ENCODE measurements at regions not wholly inside any gene's neighbourhood (a gene's known extent, or its start where the extent isn't known, plus 50 kb on each side); places are given as distances from the start of the nearest gene placed in this dataset.

DNA sequence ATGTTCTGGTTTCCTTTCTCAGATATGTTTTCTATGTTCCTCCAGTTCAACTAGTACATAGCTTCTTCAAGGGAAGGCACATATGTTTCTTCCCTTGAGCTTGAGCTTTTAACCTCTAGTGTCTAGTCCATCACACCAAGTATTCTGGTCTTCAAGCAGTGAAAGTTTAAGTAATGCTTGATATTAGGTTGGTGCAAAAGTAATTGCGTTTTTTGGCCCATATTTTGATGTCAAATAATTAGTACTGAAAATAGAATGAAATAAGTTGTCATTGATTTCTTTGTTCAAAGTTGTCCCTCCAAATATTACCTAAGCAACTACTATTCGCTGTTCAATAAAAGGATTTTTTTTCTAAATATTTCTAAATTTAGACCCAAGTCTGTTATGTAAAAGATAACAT is 146.7 kb upstream of the TSC22D2 start:
- no peak overlapping the region for H3K27ac Mint-ChIP-seq
- peaks cover 9 to 13% of the 10 kb centered on the region in 2 donors for H3K27me3 Mint-ChIP-seq (ENCODE audit: low read depth in 2 of 2)
- no peaks in the 10 kb centered on the region for H3K9me3 Mint-ChIP-seq
- Histone ChIP-seq H3K4me3 (ENCODE audit: low read length) (no peak overlapping the region), H3K27me3 (ENCODE audit: control insufficient read depth, insufficient read depth, low read length) (peaks cover 3% of the 10 kb centered on the region), H3K27ac (ENCODE audit: low read length) (no peak overlapping the region), H3K4me1 (ENCODE audit: control insufficient read depth, insufficient read depth, low read length) (no peaks in the 10 kb centered on the region), H3K9me3 (ENCODE audit: control insufficient read depth, insufficient read depth, low read length) (no peaks in the 10 kb centered on the region), H3K36me3 (ENCODE audit: control insufficient read depth, insufficient read depth, low read length) (no peaks in the 10 kb centered on the region)
- peaks cover 6% of the 10 kb centered on the region in 2 donors for H3K4me1 Mint-ChIP-seq
- WGBS (ENCODE audit: insufficient coverage) = 80% methylated on average over 1 of the region's 2 CpGs
- ATAC-seq (no peak), DNase-seq (no peak)
- H3K36me3 Mint-ChIP-seq = no peaks in the 10 kb centered on the region
- no peak overlapping the region for H3K4me3 Mint-ChIP-seq
- intact Hi-C loops (cut with micrococcal nuclease) = no loop called here
- TF ChIP-seq, protein P1, sequence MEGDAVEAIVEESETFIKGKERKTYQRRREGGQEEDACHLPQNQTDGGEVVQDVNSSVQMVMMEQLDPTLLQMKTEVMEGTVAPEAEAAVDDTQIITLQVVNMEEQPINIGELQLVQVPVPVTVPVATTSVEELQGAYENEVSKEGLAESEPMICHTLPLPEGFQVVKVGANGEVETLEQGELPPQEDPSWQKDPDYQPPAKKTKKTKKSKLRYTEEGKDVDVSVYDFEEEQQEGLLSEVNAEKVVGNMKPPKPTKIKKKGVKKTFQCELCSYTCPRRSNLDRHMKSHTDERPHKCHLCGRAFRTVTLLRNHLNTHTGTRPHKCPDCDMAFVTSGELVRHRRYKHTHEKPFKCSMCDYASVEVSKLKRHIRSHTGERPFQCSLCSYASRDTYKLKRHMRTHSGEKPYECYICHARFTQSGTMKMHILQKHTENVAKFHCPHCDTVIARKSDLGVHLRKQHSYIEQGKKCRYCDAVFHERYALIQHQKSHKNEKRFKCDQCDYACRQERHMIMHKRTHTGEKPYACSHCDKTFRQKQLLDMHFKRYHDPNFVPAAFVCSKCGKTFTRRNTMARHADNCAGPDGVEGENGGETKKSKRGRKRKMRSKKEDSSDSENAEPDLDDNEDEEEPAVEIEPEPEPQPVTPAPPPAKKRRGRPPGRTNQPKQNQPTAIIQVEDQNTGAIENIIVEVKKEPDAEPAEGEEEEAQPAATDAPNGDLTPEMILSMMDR (IDR thresholded peaks at IDR 0.05) = no peak

DNA sequence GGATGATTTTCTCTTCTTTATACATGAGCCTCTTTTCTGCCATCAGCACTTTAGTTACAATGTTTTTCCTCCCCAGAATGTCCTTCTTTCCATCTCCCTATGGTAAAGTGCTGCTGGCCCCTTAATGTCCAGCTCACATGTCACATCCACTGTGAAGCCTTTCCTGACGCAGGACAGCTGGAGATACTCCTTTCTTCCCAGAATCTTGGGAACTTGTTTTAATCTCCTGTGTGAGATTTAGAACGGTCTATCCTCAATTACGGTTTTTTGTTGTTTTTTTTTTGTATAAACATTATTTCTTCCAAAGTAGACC is 147.7 kb upstream of the TSC22D2 start:
- DNase-seq = no peak
- no peaks in the 10 kb centered on the region for H3K9me3 Mint-ChIP-seq

DNA sequence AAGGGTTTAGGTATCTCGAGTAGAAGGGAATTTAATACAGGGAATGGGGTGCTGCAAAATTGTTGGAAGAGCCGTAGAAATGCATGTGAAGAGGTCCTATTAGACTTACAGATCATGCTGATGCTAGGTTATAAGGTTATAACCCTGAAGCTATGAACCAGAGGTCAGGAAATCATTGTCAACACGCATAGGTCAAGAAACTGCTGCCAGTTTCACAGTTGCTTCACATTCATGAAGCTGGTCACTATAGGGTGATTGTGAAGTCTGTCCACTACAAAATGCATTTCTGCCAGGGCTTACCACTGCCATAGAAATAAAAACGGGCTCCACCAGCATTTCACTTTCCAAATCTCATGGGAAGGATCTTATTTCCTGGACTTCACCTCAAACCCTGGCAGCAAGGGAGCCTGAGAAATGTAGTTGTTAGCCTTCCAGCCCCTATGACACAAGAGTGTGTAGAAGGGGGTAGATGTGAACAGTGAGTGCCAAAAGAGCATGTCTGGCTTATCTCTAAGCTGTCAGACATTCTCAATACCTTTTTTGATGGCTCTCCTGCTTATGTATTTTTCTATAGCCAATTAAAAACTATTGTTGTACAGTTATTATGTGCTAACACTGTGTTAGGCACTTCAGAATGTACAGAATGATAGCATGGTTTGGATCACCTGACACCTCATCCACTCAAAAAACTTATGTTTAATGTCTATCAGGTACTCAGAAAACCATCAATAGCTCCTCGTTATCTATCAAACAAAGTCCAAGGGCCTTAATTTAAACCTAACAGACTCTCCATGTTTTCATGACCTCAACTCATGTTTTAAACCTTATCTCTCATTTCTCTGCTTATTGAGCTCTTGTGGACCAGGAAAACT is 148.3 kb upstream of the TSC22D2 start:
- peaks cover 7 to 12% of the 10 kb centered on the region in 2 donors for H3K4me1 Mint-ChIP-seq
- H3K36me3 ChIP-seq (ENCODE audit: control insufficient read depth, insufficient read depth, low read length) = no peaks in the 10 kb centered on the region
- ATAC-seq (no peak), DNase-seq (no peak)
- intact Hi-C loops (cut with micrococcal nuclease) = no loop called here
- WGBS (ENCODE audit: insufficient coverage) = 85% methylated on average over 5 of the region's 5 CpGs
- peaks cover 3% of the 10 kb centered on the region for H3K27me3 ChIP-seq (ENCODE audit: control insufficient read depth, insufficient read depth, low read length)
- no peak overlapping the region for H3K4me3 Mint-ChIP-seq
- H3K27ac ChIP-seq (ENCODE audit: low read length) = no peak overlapping the region
- H3K36me3 Mint-ChIP-seq = no peaks in the 10 kb centered on the region
- H3K4me3 ChIP-seq (ENCODE audit: low read length) = no peak overlapping the region
- H3K27ac Mint-ChIP-seq = no peak overlapping the region
- H3K9me3 Mint-ChIP-seq = no peaks in the 10 kb centered on the region
- no peaks in the 10 kb centered on the region for H3K4me1 ChIP-seq (ENCODE audit: control insufficient read depth, insufficient read depth, low read length)
- peaks cover 9 to 25% of the 10 kb centered on the region in 2 donors for H3K27me3 Mint-ChIP-seq (ENCODE audit: low read depth in 2 of 2)
- TF ChIP-seq, protein P1 (IDR thresholded peaks at IDR 0.05) = no peak
- no peaks in the 10 kb centered on the region for H3K9me3 ChIP-seq (ENCODE audit: control insufficient read depth, insufficient read depth, low read length)

More for the DNA sequence above, 147.7 kb upstream of the TSC22D2 start:
- intact Hi-C loops (cut with micrococcal nuclease) = no loop called here
- Histone ChIP-seq H3K4me3 (ENCODE audit: low read length) (no peak overlapping the region), H3K4me1 (ENCODE audit: control insufficient read depth, insufficient read depth, low read length) (no peaks in the 10 kb centered on the region), H3K9me3 (ENCODE audit: control insufficient read depth, insufficient read depth, low read length) (no peaks in the 10 kb centered on the region), H3K27ac (ENCODE audit: low read length) (no peak overlapping the region), H3K36me3 (ENCODE audit: control insufficient read depth, insufficient read depth, low read length) (no peaks in the 10 kb centered on the region), H3K27me3 (ENCODE audit: control insufficient read depth, insufficient read depth, low read length) (peaks cover 3% of the 10 kb centered on the region)
- Mint-ChIP-seq H3K27me3 (ENCODE audit: low read depth in 2 of 2) (peaks cover 6 to 19% of the 10 kb centered on the region in 2 donors), H3K27ac (no peak overlapping the region), H3K36me3 (no peaks in the 10 kb centered on the region), H3K4me1 (peaks cover 7 to 12% of the 10 kb centered on the region in 2 donors), H3K4me3 (no peak overlapping the region)
- 86% methylated on average over 1 of the region's 3 CpGs for WGBS (ENCODE audit: insufficient coverage)
- ATAC-seq = no peak
- TF ChIP-seq, protein P1 (IDR thresholded peaks at IDR 0.05) = no peak

DNA sequence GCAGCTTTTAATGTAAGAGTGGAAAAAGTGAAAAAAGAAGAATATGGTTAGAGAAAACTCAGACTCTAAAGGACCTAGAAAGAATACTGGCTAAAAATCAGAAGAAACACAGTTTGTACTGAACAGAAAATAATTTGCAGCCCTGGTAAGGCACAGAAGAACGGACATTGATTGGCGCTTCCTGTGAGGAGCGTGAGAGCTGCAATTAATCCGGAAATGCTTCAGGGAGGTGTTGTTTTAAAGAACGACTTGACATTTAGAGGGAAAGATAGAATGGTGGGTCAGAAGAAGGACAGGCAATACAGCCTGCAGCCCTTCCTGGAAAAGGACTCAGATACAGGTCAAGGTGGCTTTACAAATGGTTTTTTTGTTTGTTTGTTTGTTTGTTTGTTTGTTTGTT is 151.3 kb upstream of the TSC22D2 start:
- H3K27ac ChIP-seq (ENCODE audit: low read length) = no peak overlapping the region
- H3K36me3 Mint-ChIP-seq = no peaks in the 10 kb centered on the region
- no peak overlapping the region for H3K4me3 Mint-ChIP-seq
- intact Hi-C loops (cut with micrococcal nuclease) = no loop called here
- peaks cover 7 to 12% of the 10 kb centered on the region in 2 donors for H3K4me1 Mint-ChIP-seq
- H3K27me3 Mint-ChIP-seq (ENCODE audit: low read depth in 2 of 2) = peaks cover 4 to 34% of the 10 kb centered on the region in 2 donors
- no peaks in the 10 kb centered on the region for H3K9me3 Mint-ChIP-seq
- H3K9me3 ChIP-seq (ENCODE audit: control insufficient read depth, insufficient read depth, low read length) = no peaks in the 10 kb centered on the region
- 76% methylated on average over 5 of the region's 5 CpGs for WGBS (ENCODE audit: insufficient coverage)
- H3K4me1 ChIP-seq (ENCODE audit: control insufficient read depth, insufficient read depth, low read length) = no peaks in the 10 kb centered on the region
- H3K27ac Mint-ChIP-seq = peak overlapping the region; percentile 17 to 29
- ATAC-seq (no peak), DNase-seq (no peak)
- no peaks in the 10 kb centered on the region for H3K27me3 ChIP-seq (ENCODE audit: control insufficient read depth, insufficient read depth, low read length)
- no peaks in the 10 kb centered on the region for H3K36me3 ChIP-seq (ENCODE audit: control insufficient read depth, insufficient read depth, low read length)
- H3K4me3 ChIP-seq (ENCODE audit: low read length) = no peak overlapping the region
- TF ChIP-seq, protein P1 (IDR thresholded peaks at IDR 0.05) = no peak

Data from natural killer cell (primary cell).